Stimulated activated memory B cell treated with anti-CD40 and anti-IgM and Interleukin-4, amounts not matched to agents 10 μg/mL and 1 μg/mL and 100 μg/mL, for 72 hours (primary cell): ENCODE measurements at regions not wholly inside any gene's neighbourhood (a gene's known extent, or its start where the extent isn't known, plus 50 kb on each side); places are given as distances from the start of the nearest gene placed in this dataset.
"Not testable (repeated sequence)": the region's sequence is repeated elsewhere in the genome, so short reads cannot be mapped to it uniquely, and the experiment has no call there.

Source experiments
- ATAC-seq: fragments of 150-1000 bp; cut with Tn5 transposase; 2 replicates; pipeline ENCODE4 v1.10.0; 2021
- H3K27ac Mint-ChIP-seq: one replicate; pipeline ENCODE4 v1.8.0; 2022; ENCODE audit warnings: mild to moderate bottlenecking, mixed read lengths
- H3K27me3 Mint-ChIP-seq: one replicate; pipeline ENCODE4 v1.8.0; 2022; ENCODE audit warnings: mixed read lengths
- H3K36me3 Mint-ChIP-seq: one replicate; pipeline ENCODE4 v1.8.0; 2022; ENCODE audit warnings: mixed read lengths
- H3K4me1 Mint-ChIP-seq: one replicate; pipeline ENCODE4 v1.8.0; 2022; ENCODE audit warnings: mixed read lengths
- H3K4me3 Mint-ChIP-seq: one replicate; pipeline ENCODE4 v1.8.0; 2022; ENCODE audit warnings: mild to moderate bottlenecking, moderate library complexity, mixed read lengths
- H3K9me3 Mint-ChIP-seq: one replicate; pipeline ENCODE4 v1.8.0; 2022; ENCODE audit warnings: mixed read lengths

GRCh38 chr6:66516377-66516776 lies 809.4 kb upstream of the EYS start:
- ATAC-seq = no peak
- no peaks in the 10 kb centered on the region for H3K27me3 Mint-ChIP-seq
- H3K4me1 Mint-ChIP-seq = no peaks in the 10 kb centered on the region
- peaks cover 3% of the 10 kb centered on the region for H3K9me3 Mint-ChIP-seq
- H3K4me3 Mint-ChIP-seq = no peak overlapping the region
- H3K36me3 Mint-ChIP-seq = no peaks in the 10 kb centered on the region
- H3K27ac Mint-ChIP-seq = no peak overlapping the region

DNA sequence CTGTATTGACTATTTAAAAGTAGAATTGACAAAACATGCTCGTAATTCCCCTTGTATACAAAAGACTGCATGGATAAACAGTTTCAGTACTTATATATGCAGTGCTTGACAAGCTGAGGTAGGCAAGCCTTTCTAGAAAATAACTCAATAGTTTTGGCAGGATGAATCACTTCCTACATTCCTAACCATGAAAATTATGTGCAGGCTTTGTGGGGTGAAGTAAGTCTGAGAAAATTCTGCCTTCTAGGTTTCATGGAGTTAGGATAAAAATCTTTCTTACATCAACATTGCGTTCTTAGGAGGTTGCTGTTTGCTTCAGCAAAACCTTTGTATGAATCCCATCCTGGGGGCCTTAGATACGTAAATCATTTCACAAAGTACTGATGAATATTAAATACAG lies 801.4 kb upstream of the EYS start:
- Mint-ChIP-seq H3K27me3 (no peaks in the 10 kb centered on the region), H3K27ac (no peak overlapping the region), H3K36me3 (no peaks in the 10 kb centered on the region), H3K4me1 (no peaks in the 10 kb centered on the region), H3K4me3 (no peak overlapping the region), H3K9me3 (peaks cover 4% of the 10 kb centered on the region)
- ATAC-seq = no peak

DNA sequence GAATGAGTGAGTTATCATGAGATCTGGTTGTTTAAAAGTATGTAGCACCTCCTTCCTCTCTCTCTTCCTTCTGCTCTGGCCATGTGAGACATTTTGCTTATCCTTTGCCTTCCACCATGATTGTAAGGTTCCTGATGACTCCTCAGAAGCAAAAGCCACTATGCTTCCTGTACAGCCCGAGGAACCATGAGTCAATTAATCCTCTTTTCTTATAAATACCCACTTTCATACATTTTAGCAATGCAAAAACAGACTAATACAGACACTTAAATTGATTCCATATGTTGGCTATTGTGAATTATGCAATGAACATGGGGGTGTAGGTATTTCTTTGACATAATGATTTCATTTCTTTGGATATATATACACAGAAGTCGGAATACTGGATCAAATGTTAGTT lies 792.8 kb upstream of the EYS start:
- no peaks in the 10 kb centered on the region for H3K27me3 Mint-ChIP-seq
- no peaks in the 10 kb centered on the region for H3K4me1 Mint-ChIP-seq
- H3K36me3 Mint-ChIP-seq = no peaks in the 10 kb centered on the region
- ATAC-seq = no peak
- H3K27ac Mint-ChIP-seq = no peak overlapping the region
- H3K9me3 Mint-ChIP-seq = peaks cover 3% of the 10 kb centered on the region
- H3K4me3 Mint-ChIP-seq = no peak overlapping the region

- Mint-ChIP-seq H3K36me3 (no peaks in the 10 kb centered on the region), H3K4me3 (no peak overlapping the region), H3K9me3 (peaks cover 14% of the 10 kb centered on the region), H3K4me1 (no peaks in the 10 kb centered on the region), H3K27me3 (no peaks in the 10 kb centered on the region), H3K27ac (no peak overlapping the region)
- ATAC-seq = no peak
Measured at GRCh38 chr6:66496659-66497058, 789.6 kb upstream of the EYS start.

DNA sequence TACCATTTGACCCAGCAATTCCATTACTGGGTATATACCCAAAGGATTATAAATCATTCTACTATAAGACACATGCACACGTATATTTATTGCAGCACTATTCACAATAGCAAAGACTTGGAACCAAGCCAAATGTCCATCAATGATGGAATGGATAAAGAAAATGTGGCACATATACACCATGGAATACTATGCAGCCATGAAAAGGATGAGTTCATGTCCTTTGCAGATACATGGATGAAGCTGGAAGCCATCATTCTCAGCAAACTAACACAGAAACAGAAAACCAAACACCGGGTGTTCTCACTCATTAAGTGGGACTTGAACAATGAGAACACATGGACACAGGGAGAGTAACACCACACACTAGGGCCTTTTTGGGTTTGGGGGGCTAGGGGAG lies 787.6 kb upstream of the EYS start:
- H3K4me3 Mint-ChIP-seq, H3K4me1 Mint-ChIP-seq, H3K27ac Mint-ChIP-seq, H3K27me3 Mint-ChIP-seq, H3K36me3 Mint-ChIP-seq, ATAC-seq: not testable (repeated sequence)
- H3K9me3 Mint-ChIP-seq = peaks cover 14% of the 10 kb centered on the region

- Mint-ChIP-seq H3K4me1 (no peaks in the 10 kb centered on the region), H3K4me3 (no peak overlapping the region), H3K36me3 (no peaks in the 10 kb centered on the region), H3K27me3 (no peaks in the 10 kb centered on the region), H3K27ac (no peak overlapping the region), H3K9me3 (peaks cover 12% of the 10 kb centered on the region)
- ATAC-seq = no peak
Measured at GRCh38 chr6:66489269-66489987, 782.4 kb upstream of the EYS start.

- H3K27me3 Mint-ChIP-seq = no peaks in the 10 kb centered on the region
- no peaks in the 10 kb centered on the region for H3K36me3 Mint-ChIP-seq
- H3K4me3 Mint-ChIP-seq = no peak overlapping the region
- ATAC-seq = no peak
- peaks cover 3% of the 10 kb centered on the region for H3K9me3 Mint-ChIP-seq
- H3K27ac Mint-ChIP-seq = no peak overlapping the region
- no peaks in the 10 kb centered on the region for H3K4me1 Mint-ChIP-seq
Measured at GRCh38 chr6:66481216-66481615, 774.2 kb upstream of the EYS start.

- Mint-ChIP-seq H3K27me3 (no peaks in the 10 kb centered on the region), H3K27ac (no peak overlapping the region), H3K36me3 (no peaks in the 10 kb centered on the region), H3K4me1 (no peaks in the 10 kb centered on the region), H3K4me3 (no peak overlapping the region), H3K9me3 (peaks cover 3% of the 10 kb centered on the region)
- ATAC-seq = no peak
Measured at GRCh38 chr6:66478705-66479104, 771.7 kb upstream of the EYS start.

DNA sequence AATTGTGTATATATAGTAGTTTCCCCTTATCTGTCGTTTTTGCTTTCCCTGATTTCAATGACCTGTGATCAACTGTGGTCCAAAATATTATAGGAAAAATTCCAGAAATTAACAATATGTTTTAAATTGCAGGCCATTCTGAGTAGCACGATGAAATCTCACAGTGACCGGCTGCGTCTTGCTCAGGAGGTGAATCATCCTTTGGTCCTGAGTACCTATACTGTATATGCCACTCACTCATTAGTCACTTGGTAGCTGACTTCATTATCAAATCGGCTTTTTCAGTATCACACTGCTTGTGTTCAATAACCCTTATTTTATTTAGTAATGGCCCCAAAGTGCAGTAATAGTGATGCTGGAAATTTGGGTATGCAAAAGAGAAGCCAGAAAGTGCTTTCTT lies 728.3 kb upstream of the EYS start:
- H3K27ac Mint-ChIP-seq = no peak overlapping the region
- H3K27me3 Mint-ChIP-seq = no peaks in the 10 kb centered on the region
- no peak overlapping the region for H3K4me3 Mint-ChIP-seq
- no peaks in the 10 kb centered on the region for H3K4me1 Mint-ChIP-seq
- H3K9me3 Mint-ChIP-seq = peaks cover 2% of the 10 kb centered on the region
- no peak for ATAC-seq
- H3K36me3 Mint-ChIP-seq = no peaks in the 10 kb centered on the region

GRCh38 chr6:66429210-66429609 lies 722.2 kb upstream of the EYS start:
- H3K4me1 Mint-ChIP-seq = no peaks in the 10 kb centered on the region
- H3K27ac Mint-ChIP-seq = no peak overlapping the region
- H3K9me3 Mint-ChIP-seq = peaks cover 5% of the 10 kb centered on the region
- H3K4me3 Mint-ChIP-seq = no peak overlapping the region
- no peaks in the 10 kb centered on the region for H3K27me3 Mint-ChIP-seq
- no peaks in the 10 kb centered on the region for H3K36me3 Mint-ChIP-seq
- no peak for ATAC-seq

DNA sequence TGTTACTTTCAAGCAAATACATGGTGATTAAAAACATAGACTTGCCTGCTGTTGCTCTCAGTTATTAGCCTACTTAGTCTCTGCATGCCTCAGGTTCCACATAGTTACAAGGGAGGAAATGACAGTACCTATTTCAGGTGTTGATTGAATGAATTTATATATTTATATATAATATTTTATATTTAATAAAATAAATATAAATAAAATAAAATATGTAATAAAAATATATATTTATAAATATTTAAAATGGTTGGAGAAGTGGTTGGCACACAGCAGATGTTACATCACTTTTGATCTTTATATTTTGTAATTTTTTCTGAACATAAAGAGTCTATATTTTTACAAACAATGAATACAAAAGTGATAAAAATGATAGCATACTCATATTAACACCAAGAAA lies 716.0 kb upstream of the EYS start:
- no peak for ATAC-seq
- Mint-ChIP-seq H3K27me3 (no peaks in the 10 kb centered on the region), H3K27ac (no peak overlapping the region), H3K9me3 (peaks cover 8% of the 10 kb centered on the region), H3K4me1 (no peaks in the 10 kb centered on the region), H3K4me3 (no peak overlapping the region), H3K36me3 (no peaks in the 10 kb centered on the region)

DNA sequence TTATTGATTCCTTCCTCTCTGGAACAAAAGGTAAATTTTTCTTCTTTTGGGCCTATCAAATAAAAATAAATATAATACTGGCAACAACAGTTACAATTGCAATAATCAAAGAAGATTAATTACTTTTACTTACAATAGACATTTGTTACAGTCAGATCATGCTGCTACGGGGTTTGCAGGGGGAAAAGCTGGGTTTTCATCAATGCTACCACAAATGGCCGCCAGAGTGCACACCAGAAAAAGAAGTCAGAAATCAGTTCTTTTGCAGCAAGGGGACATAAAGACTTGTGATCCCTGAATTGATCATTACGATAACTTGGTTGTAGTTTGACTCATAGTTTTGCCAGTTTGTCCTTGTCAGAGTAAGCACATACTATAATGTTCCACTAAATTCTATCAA lies 714.5 kb upstream of the EYS start:
- ATAC-seq = no peak
- H3K9me3 Mint-ChIP-seq = peaks cover 8% of the 10 kb centered on the region
- H3K4me1 Mint-ChIP-seq = no peaks in the 10 kb centered on the region
- no peak overlapping the region for H3K4me3 Mint-ChIP-seq
- H3K27me3 Mint-ChIP-seq = no peaks in the 10 kb centered on the region
- no peaks in the 10 kb centered on the region for H3K36me3 Mint-ChIP-seq
- H3K27ac Mint-ChIP-seq = no peak overlapping the region

DNA sequence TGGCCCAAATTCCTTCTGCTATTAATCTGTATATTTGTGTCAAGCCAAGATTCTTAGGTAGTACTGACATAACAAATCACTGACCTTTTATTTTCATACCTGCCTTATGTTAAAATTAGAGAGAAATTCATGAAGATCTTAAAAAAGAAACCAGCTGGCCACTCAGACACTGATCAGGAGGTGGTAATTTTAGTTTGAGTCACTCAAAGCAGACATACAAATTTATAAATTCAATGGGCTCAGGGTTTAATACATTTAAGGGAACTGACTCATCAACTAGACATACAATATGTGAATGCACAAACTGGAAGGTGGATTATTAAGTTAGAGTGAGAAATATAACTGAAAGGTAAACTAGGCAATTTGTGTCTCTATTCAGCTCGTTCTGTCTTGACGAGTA lies 711.9 kb upstream of the EYS start:
- no peaks in the 10 kb centered on the region for H3K36me3 Mint-ChIP-seq
- H3K4me3 Mint-ChIP-seq = no peak overlapping the region
- H3K4me1 Mint-ChIP-seq = no peaks in the 10 kb centered on the region
- H3K9me3 Mint-ChIP-seq = peaks cover 3% of the 10 kb centered on the region
- no peak for ATAC-seq
- H3K27me3 Mint-ChIP-seq = no peaks in the 10 kb centered on the region
- no peak overlapping the region for H3K27ac Mint-ChIP-seq

GRCh38 chr6:66403966-66404365 lies 696.9 kb upstream of the EYS start:
- H3K27me3 Mint-ChIP-seq = no peaks in the 10 kb centered on the region
- H3K4me1 Mint-ChIP-seq = no peaks in the 10 kb centered on the region
- H3K4me3 Mint-ChIP-seq = no peak overlapping the region
- H3K36me3 Mint-ChIP-seq = no peaks in the 10 kb centered on the region
- no peak for ATAC-seq
- no peaks in the 10 kb centered on the region for H3K9me3 Mint-ChIP-seq
- H3K27ac Mint-ChIP-seq = no peak overlapping the region

GRCh38 chr6:66402873-66403272 lies 695.8 kb upstream of the EYS start:
- Mint-ChIP-seq H3K4me3 (no peak overlapping the region), H3K36me3 (no peaks in the 10 kb centered on the region), H3K4me1 (no peaks in the 10 kb centered on the region), H3K27me3 (no peaks in the 10 kb centered on the region), H3K9me3 (no peaks in the 10 kb centered on the region), H3K27ac (no peak overlapping the region)
- ATAC-seq = no peak

GRCh38 chr6:66396549-66396948 lies 689.5 kb upstream of the EYS start:
- Mint-ChIP-seq H3K4me1 (no peaks in the 10 kb centered on the region), H3K36me3 (no peaks in the 10 kb centered on the region), H3K27me3 (no peaks in the 10 kb centered on the region), H3K27ac (no peak overlapping the region), H3K9me3 (peaks cover 3% of the 10 kb centered on the region), H3K4me3 (no peak overlapping the region)
- ATAC-seq = peak; percentile 31

DNA sequence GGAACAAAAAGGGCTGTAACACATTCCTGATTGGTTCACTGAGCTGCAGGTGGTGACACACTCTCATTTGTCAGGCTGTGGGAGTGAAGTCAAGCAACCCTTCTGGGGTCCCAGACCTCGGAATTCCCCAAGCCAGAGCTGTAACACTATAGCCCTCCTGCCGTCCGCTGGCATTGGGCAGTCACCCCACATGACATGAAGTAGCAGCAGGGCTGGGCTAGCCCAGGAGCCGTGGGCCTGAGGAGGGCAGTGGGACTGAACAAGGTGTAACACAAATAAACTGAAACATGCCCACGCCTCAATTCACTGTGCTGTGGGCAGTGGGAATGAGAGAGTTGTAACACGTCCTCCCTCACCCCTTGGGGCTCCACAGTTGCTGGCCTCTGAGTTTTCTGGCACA lies 689.1 kb upstream of the EYS start:
- H3K9me3 Mint-ChIP-seq = peaks cover 3% of the 10 kb centered on the region
- no peak overlapping the region for H3K4me3 Mint-ChIP-seq
- no peak for ATAC-seq
- H3K27me3 Mint-ChIP-seq = no peaks in the 10 kb centered on the region
- H3K4me1 Mint-ChIP-seq = no peaks in the 10 kb centered on the region
- H3K27ac Mint-ChIP-seq = no peak overlapping the region
- no peaks in the 10 kb centered on the region for H3K36me3 Mint-ChIP-seq
